ENCODE measurements at regions not wholly inside any gene's neighbourhood (a gene's known extent, or its start where the extent isn't known, plus 50 kb on each side); places are given as distances from the start of the nearest gene placed in this dataset.

DNA sequence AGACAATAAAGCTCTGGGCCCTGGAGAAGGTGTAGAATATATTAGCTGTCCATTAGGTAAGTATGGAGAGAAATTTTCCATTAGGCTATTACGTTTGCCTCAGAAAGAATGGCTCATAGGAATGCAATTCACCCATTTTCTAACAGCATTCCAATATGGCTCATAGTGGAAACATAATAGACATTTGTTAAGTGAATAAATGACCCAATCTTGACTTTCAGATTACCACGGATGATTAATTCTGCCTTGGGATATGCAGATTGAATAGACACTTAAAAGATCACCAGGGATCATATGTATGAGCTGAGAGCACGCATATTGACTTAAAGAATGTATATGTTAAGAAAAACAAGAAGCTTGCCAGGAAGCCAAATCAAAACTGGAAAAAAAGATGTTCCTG is 209.1 kb upstream of the CDYL start:
- POLR2A ChIA-PET, result no interaction called here
- CTCF ChIA-PET, result no interaction called here
- 100% methylated on average over 1 of the region's 3 CpGs for WGBS (ENCODE audit: insufficient coverage)
- DNase-seq, result no peak
- Histone ChIP-seq H3K27ac (ENCODE audit: insufficient read depth in 1 of 2, low read depth in 1 of 2, low read length in 2 of 2, poor library complexity in 1 of 2, severe bottlenecking in 2 of 2) (no peak overlapping the region), H3K36me3 (ENCODE audit: control insufficient read depth in 4 of 4, insufficient read depth in 4 of 4, low read length in 3 of 4) (no peaks in the 10 kb centered on the region), H3K4me3 (ENCODE audit: control insufficient read depth in 1 of 7, extremely low read depth in 1 of 7, insufficient read depth in 4 of 7, low read depth in 2 of 7, low read length in 6 of 7) (no peak overlapping the region), H3K27me3 (replicated peaks in 2 of 5; ENCODE audit: control insufficient read depth in 4 of 5, insufficient read depth in 5 of 5, low read length in 4 of 5) (peaks cover 0 to 5% (median 0%) of the 10 kb centered on the region in 5 experiments), H3K9me3 (ENCODE audit: control extremely low read depth in 1 of 5, control insufficient read depth in 4 of 5, insufficient read depth in 2 of 5, low read depth in 1 of 5, low read length in 4 of 5) (peaks cover 0 to 16% (median 3%) of the 10 kb centered on the region in 5 experiments), H3K4me1 (ENCODE audit: control extremely low read depth in 1 of 4, control insufficient read depth in 4 of 4, insufficient read depth in 4 of 4, low read length in 3 of 4) (no peaks in the 10 kb centered on the region)

DNA sequence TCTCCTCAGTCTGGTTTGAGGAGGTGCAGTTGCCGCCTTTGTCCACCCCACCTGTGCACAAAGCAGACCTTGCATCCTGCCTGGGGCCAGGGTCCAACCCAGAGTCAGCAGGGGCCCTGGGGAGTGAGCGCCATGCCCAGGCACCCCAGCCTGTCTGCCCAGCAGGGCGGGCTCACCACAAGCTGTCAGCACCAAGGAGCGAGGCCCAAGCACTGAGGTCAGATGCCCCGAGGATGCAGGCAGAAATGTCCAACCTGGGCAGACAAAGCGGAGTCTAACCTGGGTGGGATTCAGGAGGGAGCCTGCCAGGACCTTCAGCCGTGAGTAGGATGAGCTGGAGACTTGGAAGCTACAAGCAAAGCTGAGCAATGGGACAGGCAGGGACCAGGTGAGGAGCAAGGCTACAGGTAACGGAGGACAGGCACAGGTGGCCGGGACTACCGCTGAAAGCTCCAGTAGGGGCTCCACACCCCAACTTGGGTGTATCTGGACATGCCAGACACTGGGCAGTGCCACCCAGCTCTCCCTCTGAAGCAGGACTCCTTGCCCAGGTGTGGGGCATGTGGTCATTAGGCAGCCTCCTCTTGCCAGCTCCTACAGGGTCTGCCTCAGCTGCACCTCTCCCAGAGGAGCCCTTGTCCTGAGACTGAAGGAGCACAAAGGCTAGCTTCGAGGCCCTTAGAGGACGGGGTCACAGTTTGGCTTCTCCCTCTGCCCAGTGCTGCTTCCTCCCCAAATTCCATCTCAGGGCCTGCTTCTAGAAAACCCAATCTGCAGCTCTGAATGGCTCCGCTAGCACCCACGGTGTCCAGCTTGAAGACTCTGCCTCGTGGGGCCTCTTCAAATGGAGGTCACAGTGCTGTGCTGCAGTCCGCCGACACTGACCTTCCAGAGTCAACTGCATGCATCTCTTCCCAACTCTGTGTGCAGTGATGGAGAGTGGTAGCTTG is 210.6 kb upstream of the CDYL start:
- no peak for DNase-seq
- Histone ChIP-seq H3K27me3 (replicated peaks in 2 of 5; ENCODE audit: control insufficient read depth in 4 of 5, insufficient read depth in 5 of 5, low read length in 4 of 5) (peaks cover 0 to 5% (median 0%) of the 10 kb centered on the region in 5 experiments), H3K27ac (ENCODE audit: insufficient read depth in 1 of 2, low read depth in 1 of 2, low read length in 2 of 2, poor library complexity in 1 of 2, severe bottlenecking in 2 of 2) (no peak overlapping the region), H3K4me1 (ENCODE audit: control extremely low read depth in 1 of 4, control insufficient read depth in 4 of 4, insufficient read depth in 4 of 4, low read length in 3 of 4) (no peaks in the 10 kb centered on the region), H3K9me3 (ENCODE audit: control extremely low read depth in 1 of 5, control insufficient read depth in 4 of 5, insufficient read depth in 2 of 5, low read depth in 1 of 5, low read length in 4 of 5) (peaks cover 0 to 2% (median 0%) of the 10 kb centered on the region in 5 experiments), H3K4me3 (ENCODE audit: control insufficient read depth in 1 of 7, extremely low read depth in 1 of 7, insufficient read depth in 4 of 7, low read depth in 2 of 7, low read length in 6 of 7) (no peak overlapping the region), H3K36me3 (ENCODE audit: control insufficient read depth in 4 of 4, insufficient read depth in 4 of 4, low read length in 3 of 4) (no peaks in the 10 kb centered on the region)
- POLR2A ChIA-PET, result no interaction called here
- 97% methylated on average over 13 of the region's 17 CpGs for WGBS (ENCODE audit: insufficient coverage)
- CTCF ChIA-PET, result no interaction called here

DNA sequence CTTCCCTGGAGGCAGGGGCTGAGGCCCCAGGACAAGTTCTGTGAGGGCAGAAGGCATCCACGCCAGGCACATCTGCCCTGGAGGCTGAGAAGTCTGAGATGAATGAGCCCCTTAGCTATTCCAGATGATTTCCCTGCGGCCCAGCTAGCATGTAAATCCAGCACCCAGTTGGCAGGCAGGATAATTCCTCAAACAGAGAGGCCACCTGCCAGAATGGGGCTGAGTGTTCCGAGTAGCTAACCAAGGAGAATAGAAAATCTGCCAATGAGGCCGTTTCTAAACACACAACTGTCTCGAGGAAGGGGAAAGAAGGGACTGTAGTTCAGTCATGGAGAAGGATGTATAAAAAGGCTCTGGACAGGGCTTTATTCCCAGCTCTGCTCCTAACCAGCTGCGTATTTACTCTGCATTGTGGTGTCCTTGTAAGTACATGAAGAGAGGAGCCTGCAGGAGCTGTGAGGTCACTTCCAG is 211.4 kb upstream of the CDYL start:
- WGBS (ENCODE audit: insufficient coverage), result 93% methylated on average over 6 of the region's 6 CpGs
- Histone ChIP-seq H3K27me3 (replicated peaks in 2 of 5; ENCODE audit: control insufficient read depth in 4 of 5, insufficient read depth in 5 of 5, low read length in 4 of 5) (peaks cover 0 to 5% (median 0%) of the 10 kb centered on the region in 5 experiments), H3K27ac (ENCODE audit: insufficient read depth in 1 of 2, low read depth in 1 of 2, low read length in 2 of 2, poor library complexity in 1 of 2, severe bottlenecking in 2 of 2) (no peak overlapping the region), H3K36me3 (ENCODE audit: control insufficient read depth in 4 of 4, insufficient read depth in 4 of 4, low read length in 3 of 4) (no peaks in the 10 kb centered on the region), H3K4me3 (ENCODE audit: control insufficient read depth in 1 of 7, extremely low read depth in 1 of 7, insufficient read depth in 4 of 7, low read depth in 2 of 7, low read length in 6 of 7) (no peak overlapping the region), H3K9me3 (ENCODE audit: control extremely low read depth in 1 of 5, control insufficient read depth in 4 of 5, insufficient read depth in 2 of 5, low read depth in 1 of 5, low read length in 4 of 5) (no peaks in the 10 kb centered on the region), H3K4me1 (ENCODE audit: control extremely low read depth in 1 of 4, control insufficient read depth in 4 of 4, insufficient read depth in 4 of 4, low read length in 3 of 4) (peaks cover 0 to 5% (median 2%) of the 10 kb centered on the region in 4 experiments)
- CTCF ChIA-PET, result no interaction called here
- DNase-seq, result no peak
- POLR2A ChIA-PET, result no interaction called here

DNA sequence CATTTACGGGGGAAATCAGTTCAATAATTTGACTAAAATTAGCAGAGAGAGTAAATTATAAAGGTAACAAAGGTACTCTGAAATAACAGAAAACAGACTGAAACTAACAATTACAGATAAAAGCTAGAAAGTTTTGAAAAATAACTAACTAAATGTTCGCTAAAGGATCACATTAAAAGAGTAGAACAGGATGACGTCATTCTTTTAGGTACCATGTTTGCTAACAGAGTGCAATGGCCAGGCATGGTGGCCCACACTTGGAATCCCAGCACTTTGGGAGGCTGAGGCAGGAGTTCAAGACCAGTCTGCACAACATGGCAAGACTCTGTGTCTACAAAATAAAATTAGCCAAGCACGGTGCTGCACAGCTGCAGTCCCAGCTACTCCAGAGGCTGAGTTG is 212.3 kb upstream of the CDYL start:
- H3K4me1 ChIP-seq (ENCODE audit: control extremely low read depth in 1 of 4, control insufficient read depth in 4 of 4, insufficient read depth in 4 of 4, low read length in 3 of 4), result peaks cover 0 to 5% (median 2%) of the 10 kb centered on the region in 4 experiments
- WGBS (ENCODE audit: insufficient coverage), result 96% methylated on average over 3 of the region's 4 CpGs
- no peak overlapping the region for H3K4me3 ChIP-seq (ENCODE audit: control insufficient read depth in 1 of 7, extremely low read depth in 1 of 7, insufficient read depth in 4 of 7, low read depth in 2 of 7, low read length in 6 of 7)
- ChIA-PET CTCF (interaction anchor here (0.8 kb wide), 1 partner anchor 11 kb away, joined by 4 read pairs; no protein-coding TSS in a partner anchor), POLR2A (no interaction called here)
- peaks cover 0 to 5% (median 0%) of the 10 kb centered on the region in 5 experiments for H3K27me3 ChIP-seq (replicated peaks in 2 of 5; ENCODE audit: control insufficient read depth in 4 of 5, insufficient read depth in 5 of 5, low read length in 4 of 5)
- no peaks in the 10 kb centered on the region for H3K9me3 ChIP-seq (ENCODE audit: control extremely low read depth in 1 of 5, control insufficient read depth in 4 of 5, insufficient read depth in 2 of 5, low read depth in 1 of 5, low read length in 4 of 5)
- no peak overlapping the region for H3K27ac ChIP-seq (ENCODE audit: insufficient read depth in 1 of 2, low read depth in 1 of 2, low read length in 2 of 2, poor library complexity in 1 of 2, severe bottlenecking in 2 of 2)
- DNase-seq, result no peak
- no peaks in the 10 kb centered on the region for H3K36me3 ChIP-seq (ENCODE audit: control insufficient read depth in 4 of 4, insufficient read depth in 4 of 4, low read length in 3 of 4)

DNA sequence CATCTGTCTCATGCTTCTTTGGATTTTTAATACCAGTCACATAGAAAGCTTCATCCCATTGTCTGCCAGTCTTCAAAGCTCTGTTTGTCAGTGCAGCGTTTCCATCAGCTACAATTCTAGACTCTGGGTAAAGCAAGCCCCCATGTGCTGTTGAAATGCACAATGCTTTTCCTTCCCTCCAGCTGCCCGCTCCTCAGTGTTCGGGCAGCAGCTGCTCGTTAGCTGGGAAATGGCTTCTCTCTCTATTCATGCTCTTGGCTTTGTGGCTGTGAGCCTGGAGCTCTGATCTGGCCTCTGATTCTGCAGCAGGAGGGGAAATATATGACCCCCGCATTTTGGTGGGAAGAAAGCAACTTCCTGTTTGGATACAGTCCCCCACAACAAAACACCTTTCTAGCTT is 213.0 kb upstream of the CDYL start:
- Histone ChIP-seq H3K27me3 (replicated peaks in 2 of 5; ENCODE audit: control insufficient read depth in 4 of 5, insufficient read depth in 5 of 5, low read length in 4 of 5) (peaks cover 0 to 5% (median 0%) of the 10 kb centered on the region in 5 experiments), H3K4me1 (ENCODE audit: control extremely low read depth in 1 of 4, control insufficient read depth in 4 of 4, insufficient read depth in 4 of 4, low read length in 3 of 4) (peaks cover 0 to 5% (median 2%) of the 10 kb centered on the region in 4 experiments), H3K36me3 (ENCODE audit: control insufficient read depth in 4 of 4, insufficient read depth in 4 of 4, low read length in 3 of 4) (no peaks in the 10 kb centered on the region), H3K9me3 (ENCODE audit: control extremely low read depth in 1 of 5, control insufficient read depth in 4 of 5, insufficient read depth in 2 of 5, low read depth in 1 of 5, low read length in 4 of 5) (no peaks in the 10 kb centered on the region), H3K4me3 (ENCODE audit: control insufficient read depth in 1 of 7, extremely low read depth in 1 of 7, insufficient read depth in 4 of 7, low read depth in 2 of 7, low read length in 6 of 7) (no peak overlapping the region), H3K27ac (ENCODE audit: insufficient read depth in 1 of 2, low read depth in 1 of 2, low read length in 2 of 2, poor library complexity in 1 of 2, severe bottlenecking in 2 of 2) (no peak overlapping the region)
- ChIA-PET POLR2A (no interaction called here), CTCF (interaction anchor here (0.8 kb wide), 1 partner anchor 10 kb away, joined by 4 read pairs; no protein-coding TSS in a partner anchor)
- WGBS (ENCODE audit: insufficient coverage), result 96% methylated on average over 4 of the region's 5 CpGs
- DNase-seq, result no peak

DNA sequence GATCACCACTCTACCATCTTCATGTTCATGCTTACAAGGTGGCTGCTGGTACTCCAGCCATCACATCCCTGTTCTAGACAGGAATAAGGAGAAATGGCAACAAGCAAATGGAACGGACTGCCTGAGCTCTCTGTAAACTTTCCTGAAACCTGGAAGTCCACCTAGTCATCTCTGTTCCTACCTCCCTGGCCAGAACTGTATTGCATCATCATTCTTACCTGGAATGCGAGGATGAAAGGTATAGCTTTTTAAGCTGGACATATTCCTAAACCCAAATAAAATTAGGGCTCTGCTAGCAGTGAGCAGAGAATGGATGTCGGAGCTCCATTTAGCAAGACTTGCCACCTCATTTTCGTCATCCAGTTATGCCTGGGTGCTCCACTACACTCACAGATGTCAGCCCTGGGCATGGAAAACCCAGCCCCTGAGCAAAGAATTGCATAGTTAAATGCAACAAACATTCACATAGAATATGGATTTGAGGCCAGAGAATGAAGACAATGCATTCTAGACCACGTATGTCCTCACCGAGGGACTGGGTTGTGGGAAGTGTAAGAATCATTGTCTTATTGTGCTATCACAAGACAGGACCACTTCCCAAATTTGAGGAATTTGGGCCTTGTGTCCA is 214.3 kb upstream of the CDYL start:
- Histone ChIP-seq H3K27ac (ENCODE audit: insufficient read depth in 1 of 2, low read depth in 1 of 2, low read length in 2 of 2, poor library complexity in 1 of 2, severe bottlenecking in 2 of 2) (no peak overlapping the region), H3K4me1 (ENCODE audit: control extremely low read depth in 1 of 4, control insufficient read depth in 4 of 4, insufficient read depth in 4 of 4, low read length in 3 of 4) (peaks cover 0 to 5% (median 2%) of the 10 kb centered on the region in 4 experiments), H3K36me3 (ENCODE audit: control insufficient read depth in 4 of 4, insufficient read depth in 4 of 4, low read length in 3 of 4) (no peaks in the 10 kb centered on the region), H3K4me3 (ENCODE audit: control insufficient read depth in 1 of 7, extremely low read depth in 1 of 7, insufficient read depth in 4 of 7, low read depth in 2 of 7, low read length in 6 of 7) (no peak overlapping the region), H3K27me3 (replicated peaks in 2 of 5; ENCODE audit: control insufficient read depth in 4 of 5, insufficient read depth in 5 of 5, low read length in 4 of 5) (peaks cover 0 to 3% (median 0%) of the 10 kb centered on the region in 5 experiments), H3K9me3 (ENCODE audit: control extremely low read depth in 1 of 5, control insufficient read depth in 4 of 5, insufficient read depth in 2 of 5, low read depth in 1 of 5, low read length in 4 of 5) (no peaks in the 10 kb centered on the region)
- POLR2A ChIA-PET, result no interaction called here
- CTCF ChIA-PET, result no interaction called here
- no peak for DNase-seq
- WGBS (ENCODE audit: insufficient coverage), result 96% methylated on average over 5 of the region's 6 CpGs

DNA sequence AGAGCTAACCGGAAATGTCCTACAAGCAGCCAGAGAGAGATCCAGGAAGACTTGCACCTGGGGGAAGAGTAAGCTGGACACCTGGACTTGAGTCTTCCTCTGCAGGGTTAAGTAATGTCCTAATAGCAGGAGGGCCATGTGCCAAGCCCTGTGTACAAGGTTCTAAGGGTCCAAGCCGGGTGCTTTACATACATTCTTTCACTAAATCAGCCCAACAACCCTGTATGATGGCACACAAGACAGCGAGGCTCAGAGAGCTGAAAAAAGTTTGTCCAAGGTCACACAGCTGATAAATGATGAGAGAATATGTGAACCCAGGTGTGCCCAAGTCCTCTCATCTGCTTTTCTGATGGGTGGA is 215.1 kb upstream of the CDYL start:
- 100% methylated on average over 3 of the region's 3 CpGs for WGBS (ENCODE audit: insufficient coverage)
- Histone ChIP-seq H3K36me3 (ENCODE audit: control insufficient read depth in 4 of 4, insufficient read depth in 4 of 4, low read length in 3 of 4) (no peaks in the 10 kb centered on the region), H3K27ac (ENCODE audit: insufficient read depth in 1 of 2, low read depth in 1 of 2, low read length in 2 of 2, poor library complexity in 1 of 2, severe bottlenecking in 2 of 2) (no peak overlapping the region), H3K9me3 (ENCODE audit: control extremely low read depth in 1 of 5, control insufficient read depth in 4 of 5, insufficient read depth in 2 of 5, low read depth in 1 of 5, low read length in 4 of 5) (no peaks in the 10 kb centered on the region), H3K4me3 (ENCODE audit: control insufficient read depth in 1 of 7, extremely low read depth in 1 of 7, insufficient read depth in 4 of 7, low read depth in 2 of 7, low read length in 6 of 7) (no peak overlapping the region), H3K27me3 (replicated peaks in 2 of 5; ENCODE audit: control insufficient read depth in 4 of 5, insufficient read depth in 5 of 5, low read length in 4 of 5) (peaks cover 0 to 3% (median 0%) of the 10 kb centered on the region in 5 experiments), H3K4me1 (ENCODE audit: control extremely low read depth in 1 of 4, control insufficient read depth in 4 of 4, insufficient read depth in 4 of 4, low read length in 3 of 4) (peaks cover 0 to 5% (median 2%) of the 10 kb centered on the region in 4 experiments)
- CTCF ChIA-PET, result interaction anchor here (1.5 kb wide), 1 partner anchor 10 kb away, joined by 3 read pairs; no protein-coding TSS in a partner anchor
- no peak for DNase-seq
- POLR2A ChIA-PET, result no interaction called here
